ENCODE measurements at regions not wholly inside any gene's neighbourhood (a gene's known extent, or its start where the extent isn't known, plus 50 kb on each side); places are given as distances from the start of the nearest gene placed in this dataset.
"Not testable (repeated sequence)": the region's sequence is repeated elsewhere in the genome, so short reads cannot be mapped to it uniquely, and the experiment has no call there.

- DNase-seq, result no peak
Measured at GRCh38 chr6:48706310-48706709, 595.3 kb upstream of the PTCHD4 start.

DNA sequence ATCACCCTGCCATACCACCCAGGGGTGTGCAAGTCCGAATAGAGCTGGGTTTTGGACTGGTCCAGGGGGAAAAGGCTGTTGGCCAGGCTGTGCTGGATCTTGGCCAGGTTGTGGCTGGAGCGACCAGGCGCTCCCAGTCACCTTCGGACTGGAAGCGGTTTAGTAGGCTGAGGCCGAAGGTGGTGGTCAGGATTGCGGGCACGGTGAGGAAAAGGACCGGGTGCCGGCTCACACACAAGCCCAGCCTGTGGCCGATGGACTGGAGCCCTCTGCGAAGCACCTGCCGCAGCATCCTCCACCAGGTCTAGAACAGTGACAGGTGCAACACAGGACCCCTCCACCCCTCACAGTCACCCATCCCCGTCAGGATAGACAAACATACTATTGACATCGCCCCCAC, 590.6 kb upstream of the PTCHD4 start:
- no peak for DNase-seq

DNA sequence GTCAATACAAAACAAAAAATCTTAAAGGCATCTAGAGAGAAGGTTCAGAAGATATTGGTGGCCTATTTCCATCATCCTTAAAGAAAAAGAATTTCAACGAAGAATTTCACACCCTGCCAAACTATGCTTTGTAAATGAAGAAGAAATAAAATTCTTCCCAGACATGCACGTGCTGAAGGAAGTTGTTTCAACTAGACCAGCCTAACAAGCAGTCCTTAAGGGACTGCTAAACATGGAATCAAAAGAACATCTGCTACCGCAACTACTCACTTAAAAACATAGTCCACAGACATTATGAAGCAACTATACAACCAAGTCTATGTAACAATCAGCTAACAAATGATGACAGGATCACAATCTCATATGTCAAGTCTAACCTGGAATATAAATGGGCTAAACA, 584.9 kb upstream of the PTCHD4 start:
- DNase-seq, result no peak

GRCh38 chr6:48691420-48691819, 580.4 kb upstream of the PTCHD4 start:
- DNase-seq, result no peak

GRCh38 chr6:48689498-48689897, 578.5 kb upstream of the PTCHD4 start:
- DNase-seq, result no peak

GRCh38 chr6:48678390-48678789, 567.4 kb upstream of the PTCHD4 start:
- no peak for DNase-seq

DNA sequence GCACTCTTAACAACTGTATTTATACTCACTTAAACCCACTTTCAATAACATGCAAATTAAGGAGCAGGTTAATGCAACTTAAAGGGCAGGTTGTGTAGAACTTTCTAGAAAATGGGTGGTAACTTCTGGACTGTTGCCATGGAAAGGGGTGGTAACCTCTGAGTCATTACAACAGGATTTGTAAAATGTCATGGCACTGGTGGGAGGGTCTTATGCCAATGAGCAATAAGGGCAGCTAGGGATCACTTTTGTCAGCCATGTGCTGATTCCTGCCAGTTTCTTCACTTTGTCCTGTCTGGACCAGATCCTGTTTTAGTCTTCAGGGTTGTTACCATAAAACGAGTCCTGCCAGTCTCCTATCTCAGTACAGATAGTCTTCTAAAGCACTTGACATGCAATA, 560.5 kb upstream of the PTCHD4 start:
- no peak for DNase-seq

- no peak for DNase-seq
Measured at GRCh38 chr6:48670546-48670945, 559.5 kb upstream of the PTCHD4 start.

GRCh38 chr6:48667797-48668196, 556.8 kb upstream of the PTCHD4 start:
- DNase-seq, result no peak

DNA sequence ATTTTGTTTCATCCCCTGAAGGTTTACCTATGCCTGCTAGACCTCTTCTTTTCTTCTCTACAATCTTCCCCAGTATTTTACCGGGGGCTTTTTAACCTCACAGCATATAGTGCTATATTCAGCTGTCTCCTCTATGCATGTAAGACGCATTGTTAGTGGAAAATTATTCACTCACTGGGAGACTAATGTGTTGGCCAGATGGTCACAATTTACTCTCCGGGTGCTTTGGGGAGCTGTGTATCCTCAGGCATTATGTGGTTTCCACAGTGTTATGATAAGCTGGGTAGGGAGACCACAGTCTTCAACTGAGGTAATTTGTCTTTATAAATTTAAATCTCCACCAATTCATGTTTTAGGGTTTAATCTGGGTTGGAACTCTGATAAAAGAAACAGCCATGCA, 553.8 kb upstream of the PTCHD4 start:
- no peak for DNase-seq

- DNase-seq, result peak; percentile 2
Measured at GRCh38 chr6:48658915-48659314, 547.9 kb upstream of the PTCHD4 start.

- no peak for DNase-seq
Measured at GRCh38 chr6:48641544-48641943, 530.5 kb upstream of the PTCHD4 start.

GRCh38 chr6:48638796-48639195, 527.8 kb upstream of the PTCHD4 start:
- DNase-seq, result not testable (repeated sequence)

DNA sequence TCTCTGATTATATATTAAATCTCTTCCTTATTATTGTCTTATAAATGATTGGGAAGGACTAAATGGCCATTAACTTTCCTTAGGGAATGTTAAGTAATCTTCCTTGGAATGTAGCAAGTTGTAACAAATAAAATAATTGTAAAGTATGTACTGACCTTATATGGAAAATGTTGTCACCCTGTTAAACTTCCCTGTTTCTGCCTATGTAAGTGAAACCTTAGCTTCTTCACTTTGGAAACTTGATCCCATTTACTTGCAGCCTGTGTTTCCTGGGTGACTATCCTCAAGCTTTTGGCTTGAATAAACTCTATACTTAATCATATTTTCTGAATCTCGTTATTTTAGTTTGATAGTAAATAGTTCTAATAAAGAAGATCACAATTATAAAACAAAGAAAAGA, 519.5 kb upstream of the PTCHD4 start:
- DNase-seq, result no peak

DNA sequence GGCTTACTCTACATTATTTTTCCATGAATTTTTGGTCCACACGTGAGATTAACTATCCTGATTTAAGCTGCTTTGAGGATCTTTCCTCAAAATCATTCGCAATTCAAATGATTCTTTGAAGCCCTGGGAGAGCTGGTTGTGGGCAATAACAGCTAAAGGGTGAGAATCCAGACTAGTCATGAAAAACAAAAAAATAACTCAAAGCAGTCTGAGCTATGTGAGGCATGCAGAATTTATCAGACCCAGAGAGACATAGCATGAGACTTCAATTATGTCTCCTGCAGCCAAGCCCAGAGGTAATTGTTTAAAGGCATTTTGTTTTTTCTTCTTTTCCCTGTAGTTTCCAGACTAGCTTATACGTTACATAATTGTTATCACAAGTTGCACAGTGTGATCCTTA, 517.3 kb upstream of the PTCHD4 start:
- DNase-seq, result no peak

DNA sequence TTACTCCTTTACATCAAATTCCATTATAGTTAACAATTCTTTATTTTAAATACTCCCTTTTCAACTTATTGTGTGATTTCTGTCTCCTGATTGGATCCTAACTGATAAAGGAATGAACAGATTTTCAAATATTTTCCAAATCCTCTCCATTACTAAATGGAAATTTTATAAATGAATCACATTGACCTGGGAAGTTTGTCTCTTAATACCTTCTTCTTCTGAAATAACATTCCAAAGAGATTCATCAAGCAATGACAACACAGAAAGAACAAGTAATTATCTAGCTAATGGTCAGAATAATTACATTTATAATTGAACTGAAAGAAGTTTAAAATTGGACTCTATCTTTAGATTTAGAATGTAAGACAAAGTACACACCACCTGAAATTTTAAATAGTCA, 515.4 kb upstream of the PTCHD4 start:
- no peak for DNase-seq

- no peak for DNase-seq
Measured at GRCh38 chr6:48624631-48625030, 513.6 kb upstream of the PTCHD4 start.

GRCh38 chr6:48619771-48620170, 508.8 kb upstream of the PTCHD4 start:
- no peak for DNase-seq

- DNase-seq, result no peak
Measured at GRCh38 chr6:48615041-48615440, 504.0 kb upstream of the PTCHD4 start.

DNA sequence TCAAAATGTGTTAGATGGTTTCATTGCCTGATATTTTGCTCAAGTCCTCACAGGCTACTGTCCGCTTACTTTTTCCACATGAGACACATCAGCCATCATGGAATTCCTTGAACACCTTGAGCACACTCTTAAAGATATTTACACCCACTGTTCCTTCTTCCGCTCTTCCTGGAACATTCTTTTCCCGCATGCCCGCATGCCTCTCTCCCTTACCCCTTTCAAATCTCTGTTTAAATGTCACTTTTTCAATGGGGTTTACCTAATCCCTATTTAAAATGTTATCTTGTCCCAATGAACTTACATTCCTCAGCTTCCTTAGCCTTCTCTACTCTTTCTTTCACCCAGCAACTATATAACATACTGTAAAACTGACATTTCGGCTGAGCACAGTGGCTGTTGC, 503.3 kb upstream of the PTCHD4 start:
- no peak for DNase-seq

- no peak for DNase-seq
Measured at GRCh38 chr6:48613231-48613949, 502.4 kb upstream of the PTCHD4 start.

DNA sequence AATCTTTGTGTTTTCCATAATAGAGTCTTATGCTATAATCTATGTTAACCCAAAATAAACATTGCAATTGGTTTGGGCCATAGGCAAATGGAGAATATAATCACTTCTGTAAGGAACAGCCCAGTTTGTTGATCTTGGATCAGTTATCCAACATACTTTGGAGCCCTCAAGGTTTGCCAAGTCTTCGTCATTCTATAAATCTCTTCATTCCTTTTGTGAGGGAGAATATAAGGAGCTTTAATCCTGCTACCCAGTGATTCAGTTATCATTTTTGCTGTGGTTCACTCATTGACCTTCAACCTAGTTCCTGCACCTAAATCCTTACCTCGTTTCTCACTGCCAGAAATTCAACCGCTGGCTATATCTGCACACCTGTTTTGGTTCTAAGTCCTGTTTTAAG, 500.3 kb upstream of the PTCHD4 start:
- DNase-seq, result no peak

DNA sequence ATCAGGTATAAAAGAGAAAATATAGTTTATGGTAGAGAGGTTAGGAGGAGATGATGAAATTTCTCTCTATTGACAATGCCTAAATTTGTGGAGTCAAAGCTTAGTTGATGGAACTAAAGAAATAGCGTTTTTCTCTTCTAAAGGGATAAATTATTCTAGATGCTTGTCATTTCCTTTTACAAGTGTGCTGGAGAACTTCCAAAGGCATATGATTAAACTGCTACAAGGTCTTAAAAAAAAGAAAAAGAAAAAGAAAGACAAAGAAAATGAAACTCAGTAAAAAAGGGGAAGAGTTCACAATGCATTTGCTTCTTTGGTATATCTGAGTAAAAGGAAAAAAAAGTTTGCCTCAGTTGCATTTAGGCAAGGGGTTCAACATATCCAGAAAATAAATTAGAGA, 499.8 kb upstream of the PTCHD4 start:
- DNase-seq, result no peak

- DNase-seq, result no peak
Measured at GRCh38 chr6:48606618-48607017, 495.6 kb upstream of the PTCHD4 start.

- DNase-seq, result no peak
Measured at GRCh38 chr6:48597951-48598350, 487.0 kb upstream of the PTCHD4 start.

DNA sequence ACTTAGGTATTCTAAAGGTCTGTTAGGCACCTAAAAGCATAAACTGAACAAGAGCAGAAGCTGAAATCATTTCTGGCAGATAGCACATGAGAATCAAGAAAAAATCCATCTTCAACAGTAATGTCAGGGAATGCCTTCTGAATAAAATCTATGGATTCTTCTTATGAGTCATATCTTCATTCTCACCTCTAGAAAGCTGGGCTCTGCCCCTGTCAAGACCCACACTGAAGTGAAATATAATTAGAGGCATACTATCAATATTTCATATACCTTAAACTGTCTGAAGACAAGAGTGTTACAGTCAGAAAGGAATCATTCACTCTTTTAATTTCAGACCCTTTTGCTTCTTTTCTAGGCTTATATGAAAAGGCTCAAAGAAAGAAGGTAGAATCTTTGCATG, 485.8 kb upstream of the PTCHD4 start:
- no peak for DNase-seq

All from NCI-H1092 treated with DMSO at 0.1 percent for 48 hours (cell line).